GM12878 (cell line): ENCODE measurements at regions not wholly inside any gene's neighbourhood (a gene's known extent, or its start where the extent isn't known, plus 50 kb on each side); places are given as distances from the start of the nearest gene placed in this dataset.

Experiments
- ATAC-seq: fragments of 200-7000 bp; cut with Tn5 transposase; 3 replicates; pipeline ENCODE4 v1.9.1; 2020; ENCODE audit warnings: mild to moderate bottlenecking, moderate library complexity
- BruUV-seq: library from RNA; stranded (reverse); fragments of 400-500 nt; replicated peaks from 2 replicates; lab custom pipeline; 2021; lab: Mats Ljungman, UMichigan
- CTCF ChIA-PET: fragments of 300-600 bp; sonication (Branson Sonifier 250); formaldehyde crosslinking; extraction: SDS; loops from one replicate; lab custom pipeline; 2021; ENCODE audit warnings: inconsistent platforms; lab: Yijun Ruan, JAX
- POLR2A ChIA-PET: fragments of 350-600 bp; formaldehyde crosslinking; extraction: SDS; loops from one replicate; lab custom pipeline; 2021; ENCODE audit warnings: inconsistent platforms; lab: Charles Lee
- RAD21 ChIA-PET: fragments of 300-600 bp; sonication (Branson Sonifier 250); formaldehyde crosslinking; loops from one replicate; lab custom pipeline; 2023; ENCODE audit warnings: antibody characterized with exemption; ENCODE audit not compliant: unreplicated experiment; lab: Charles Lee
- SMC1A ChIA-PET: fragments of 300-600 bp; sonication (Branson Sonifier 250); formaldehyde crosslinking; loops from one replicate; lab custom pipeline; 2023; ENCODE audit not compliant: unreplicated experiment, uncharacterized antibody; lab: Charles Lee
- DNase-seq: peaks from one replicate; pipeline ENCODE4 v3.0.0-alpha.2; 2011; ENCODE audit warnings: low read depth, low spot score
- FAIRE-seq: peaks from 3 replicates; lab custom pipeline; 2011; peaks lifted over from hg19 to GRCh38; lab: Jason Lieb, UNC
- H2AFZ ChIP-seq: 2 replicates; pipeline ENCODE4 v1.6.0; 2011; ENCODE audit warnings: low read depth, low read length, control low read depth; ENCODE audit not compliant: control insufficient read depth
- H3K27ac ChIP-seq: 2 replicates; pipeline ENCODE4 v1.5.1; 2011; ENCODE audit warnings: control low read depth; ENCODE audit not compliant: control insufficient read depth, insufficient read depth
- H3K27me3 ChIP-seq, 2 experiments: replicated peaks in 1 of 2; 2 replicates each; pipeline versions ENCODE4 v1.6.0 to v1.6.1; 2011; ENCODE audit warnings: low read length in 1 of 2; ENCODE audit not compliant: control insufficient read depth in 2 of 2, insufficient read depth in 2 of 2
- H3K36me3 ChIP-seq, 2 experiments: 2 replicates each; pipeline ENCODE4 v1.5.1; 2011; ENCODE audit warnings: low read length in 1 of 2; ENCODE audit not compliant: control insufficient read depth in 2 of 2, insufficient read depth in 2 of 2
- H3K4me1 ChIP-seq: 2 replicates; pipeline ENCODE4 v1.6.1; 2011; ENCODE audit warnings: mild to moderate bottlenecking, low read length, moderate library complexity, mixed read lengths; ENCODE audit not compliant: control insufficient read depth, insufficient read depth
- H3K4me2 ChIP-seq: 2 replicates; pipeline ENCODE4 v1.6.0; 2011; ENCODE audit warnings: control low read depth; ENCODE audit not compliant: control insufficient read depth, insufficient read depth
- H3K4me3 ChIP-seq: fragments of 200-600 bp; sonication (generic); 2 replicates; pipeline ENCODE4 v1.5.1; 2016
- H3K79me2 ChIP-seq: 2 replicates; pipeline ENCODE4 v1.6.0; 2011; ENCODE audit warnings: low read length; ENCODE audit not compliant: control insufficient read depth, insufficient read depth
- H3K9ac ChIP-seq: 2 replicates; pipeline ENCODE4 v1.8.0; 2011; ENCODE audit warnings: low read length, control low read depth, mixed read lengths; ENCODE audit not compliant: control insufficient read depth, insufficient read depth
- H3K9me3 ChIP-seq: replicated peaks from 3 replicates; pipeline ENCODE4 v1.5.1; 2011; ENCODE audit warnings: mild to moderate bottlenecking, low read length; ENCODE audit not compliant: control insufficient read depth, insufficient read depth
- H4K20me1 ChIP-seq: 2 replicates; pipeline ENCODE4 v1.6.0; 2011; ENCODE audit not compliant: control insufficient read depth, insufficient read depth
- ASH2L ChIP-seq: fragments of 300-600, 200-600 bp; sonication (generic); IDR thresholded peaks from 2 replicates; pipeline ENCODE4 v1.6.1; 2017; ENCODE audit warnings: low read depth, mild to moderate bottlenecking, borderline replicate concordance
- DPF2 ChIP-seq: fragments of 450-650 bp; IDR thresholded peaks from 2 replicates; pipeline ENCODE4 v1.6.1; 2017; ENCODE audit warnings: mild to moderate bottlenecking
- EED ChIP-seq: sonication (generic); IDR thresholded peaks from 2 replicates; pipeline ENCODE4 v1.6.1; 2016; ENCODE audit warnings: antibody characterized with exemption, low read depth
- EGR1 ChIP-seq, 2 experiments: IDR thresholded peaks; 1 replicate in 1 of 2; 2 replicates in 1 of 2; pipeline ENCODE4 v1.6.1; 2011 to 2012; ENCODE audit warnings: low read depth in 2 of 2, low read length in 2 of 2, borderline replicate concordance in 1 of 2, mild to moderate bottlenecking in 1 of 2, moderate library complexity in 1 of 2
- EZH2 ChIP-seq: IDR thresholded peaks from 2 replicates; pipeline ENCODE4 v1.6.1; 2012; ENCODE audit warnings: low read depth, mild to moderate bottlenecking, control low read depth, inconsistent platforms, low read length, borderline replicate concordance; ENCODE audit not compliant: control insufficient read depth
- FOS ChIP-seq: IDR thresholded peaks from 3 replicates; pipeline ENCODE4 v1.6.1; 2011; ENCODE audit warnings: borderline replicate concordance; ENCODE audit not compliant: insufficient read length; ENCODE audit errors: extremely low read depth
- LARP7 ChIP-seq: fragments of 450-650 bp; IDR thresholded peaks from 2 replicates; pipeline ENCODE4 v1.6.1; 2017; ENCODE audit warnings: mild to moderate bottlenecking
- MEF2B ChIP-seq: fragments of 450-650 bp; IDR thresholded peaks from 2 replicates; pipeline ENCODE4 v1.6.1; 2018; ENCODE audit warnings: mild to moderate bottlenecking, moderate library complexity; ENCODE audit not compliant: partially characterized antibody, poor library complexity, severe bottlenecking
- MTA3 ChIP-seq: IDR thresholded peaks from 2 replicates; pipeline ENCODE4 v1.6.1; 2012; ENCODE audit warnings: low read length, inconsistent platforms, borderline replicate concordance
- RAD21 ChIP-seq: IDR thresholded peaks from 2 replicates; pipeline ENCODE4 v1.6.1; 2011; ENCODE audit warnings: mild to moderate bottlenecking, low read depth, low read length, moderate library complexity; ENCODE audit not compliant: insufficient read depth
- SMARCA5 ChIP-seq: fragments of 450-650 bp; IDR thresholded peaks from 2 replicates; pipeline ENCODE4 v1.6.1; 2017; ENCODE audit warnings: mild to moderate bottlenecking
- TBL1XR1 ChIP-seq: IDR thresholded peaks from 2 replicates; pipeline ENCODE4 v1.6.1; 2012; ENCODE audit warnings: low read depth, low read length, improper control_type of control experiment
- TCF3 ChIP-seq: IDR thresholded peaks from 2 replicates; pipeline ENCODE4 v1.6.1; 2012; ENCODE audit warnings: low read depth, mild to moderate bottlenecking, low read length, borderline replicate concordance; ENCODE audit not compliant: insufficient read depth
- ZNF274 ChIP-seq: IDR thresholded peaks from one replicate; pipeline ENCODE4 v1.8.0; 2011; ENCODE audit not compliant: insufficient read length, insufficient read depth
- ZNF384 ChIP-seq: IDR thresholded peaks from 2 replicates; pipeline ENCODE4 v1.6.1; 2012; ENCODE audit warnings: low read depth, mild to moderate bottlenecking, low read length, improper control_type of control experiment, borderline replicate concordance
- WGBS: methylation state at CpG from one replicate; pipeline ENCODE4 v1.1.6; 2016; ENCODE audit warnings: low lambda C conversion rate; ENCODE audit not compliant: insufficient replicate concordance, insufficient coverage; ENCODE audit errors: missing lambda C conversion rate; 5-methylcytosine and 5-hydroxymethylcytosine counted together
- in situ Hi-C: fragments of 300-500 bp; cut with MboI; formaldehyde crosslinking; loops from 9 replicates; pipeline ENCODE4 v1.14.3; 2018; ENCODE audit warnings: mixed read lengths
- intact Hi-C: fragments of 100-400 bp; cut with micrococcal nuclease; formaldehyde crosslinking; loops from one replicate; pipeline ENCODE4 v1.14.2; 2022; ENCODE audit not compliant: unreplicated experiment
- TF ChIP-seq, protein P1 (sequence below), 3 experiments: IDR thresholded peaks in 2 of 3; conservative IDR thresholded peaks in 1 of 3; 2 replicates each; pipeline ENCODE4 v1.5.1; 2011; ENCODE audit warnings: low read depth in 3 of 3, low read length in 3 of 3, mild to moderate bottlenecking in 3 of 3, control low read depth in 2 of 3, moderate library complexity in 2 of 3, inconsistent platforms in 1 of 3, mixed read lengths in 1 of 3; ENCODE audit not compliant: control insufficient read depth in 2 of 3, insufficient read depth in 1 of 3; ENCODE audit errors: extremely low read depth in 1 of 3
- TF ChIP-seq, protein P2 (sequence below): IDR thresholded peaks from 2 replicates; pipeline ENCODE4 v1.6.1; 2012; ENCODE audit warnings: low read length, inconsistent platforms
- TF ChIP-seq, protein P3 (sequence below): fragments of 450-650 bp; formaldehyde crosslinking; IDR thresholded peaks from 2 replicates; pipeline ENCODE4 v1.4.0; 2022; ENCODE audit warnings: mild to moderate bottlenecking, moderate library complexity
- TF ChIP-seq, protein P4 (sequence below): IDR thresholded peaks from 2 replicates; pipeline ENCODE4 v1.6.1; 2011; ENCODE audit warnings: borderline replicate concordance, low read depth, mild to moderate bottlenecking, moderate library complexity, mixed read lengths, low read length; ENCODE audit not compliant: insufficient read depth; ENCODE audit errors: extremely low read length

DNA sequence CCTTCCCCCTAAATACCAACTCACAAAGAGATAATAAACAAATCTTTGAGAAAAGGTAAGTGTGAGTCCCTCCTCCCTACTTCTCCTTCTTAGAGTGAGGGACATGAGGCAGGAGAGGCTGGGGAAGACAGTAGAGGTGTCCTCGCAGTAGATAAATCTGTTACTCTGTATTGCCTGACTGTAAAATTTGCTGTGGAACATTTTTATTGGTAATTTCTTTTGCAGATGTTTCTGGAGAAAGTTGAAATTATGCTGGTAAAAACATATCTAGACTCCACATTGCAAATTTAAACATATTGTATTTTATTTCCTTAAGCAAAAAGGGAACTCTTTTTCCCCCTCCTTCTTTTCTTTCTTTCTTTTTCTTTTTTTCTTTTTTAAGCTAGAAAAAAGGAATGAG, 58.5 kb downstream of the PLCE1 start:
- CTCF ChIA-PET = no interaction called here
- FAIRE-seq (no peak), ATAC-seq (no peak), DNase-seq (no peak)
- Histone ChIP-seq H3K27me3 (no peaks in the 10 kb centered on the region), H2AFZ (no peak overlapping the region), H3K9ac (no peak overlapping the region), H3K27ac (no peak overlapping the region), H3K4me1 (no peaks in the 10 kb centered on the region), H3K36me3 (no peaks in the 10 kb centered on the region), H4K20me1 (no peaks in the 10 kb centered on the region), H3K79me2 (no peaks in the 10 kb centered on the region), H3K4me2 (no peak overlapping the region), H3K9me3 (no peaks in the 10 kb centered on the region), H3K4me3 (no peak overlapping the region)
- POLR2A ChIA-PET = no interaction called here
- intact Hi-C loops (no loop called here), in situ Hi-C loops (no loop called here)
- RAD21 ChIA-PET = no interaction called here
- WGBS = 83% methylated on average over 1 of the region's 1 CpG
- SMC1A ChIA-PET = no interaction called here
- no TSS peak for BruUV-seq
- TF ChIP-seq, protein P1, sequence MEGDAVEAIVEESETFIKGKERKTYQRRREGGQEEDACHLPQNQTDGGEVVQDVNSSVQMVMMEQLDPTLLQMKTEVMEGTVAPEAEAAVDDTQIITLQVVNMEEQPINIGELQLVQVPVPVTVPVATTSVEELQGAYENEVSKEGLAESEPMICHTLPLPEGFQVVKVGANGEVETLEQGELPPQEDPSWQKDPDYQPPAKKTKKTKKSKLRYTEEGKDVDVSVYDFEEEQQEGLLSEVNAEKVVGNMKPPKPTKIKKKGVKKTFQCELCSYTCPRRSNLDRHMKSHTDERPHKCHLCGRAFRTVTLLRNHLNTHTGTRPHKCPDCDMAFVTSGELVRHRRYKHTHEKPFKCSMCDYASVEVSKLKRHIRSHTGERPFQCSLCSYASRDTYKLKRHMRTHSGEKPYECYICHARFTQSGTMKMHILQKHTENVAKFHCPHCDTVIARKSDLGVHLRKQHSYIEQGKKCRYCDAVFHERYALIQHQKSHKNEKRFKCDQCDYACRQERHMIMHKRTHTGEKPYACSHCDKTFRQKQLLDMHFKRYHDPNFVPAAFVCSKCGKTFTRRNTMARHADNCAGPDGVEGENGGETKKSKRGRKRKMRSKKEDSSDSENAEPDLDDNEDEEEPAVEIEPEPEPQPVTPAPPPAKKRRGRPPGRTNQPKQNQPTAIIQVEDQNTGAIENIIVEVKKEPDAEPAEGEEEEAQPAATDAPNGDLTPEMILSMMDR (IDR thresholded peaks at IDR 0.05 in 2 of 3, conservative IDR thresholded peaks at IDR 0.05 in 1 of 3; ENCODE audit: control insufficient read depth in 2 of 3, extremely low read depth in 1 of 3, insufficient read depth in 1 of 3, low read depth in 3 of 3, low read length in 3 of 3) = no peak
- TF ChIP-seq EGR1 (IDR thresholded peaks at IDR 0.05; ENCODE audit: borderline replicate concordance in 1 of 2, low read depth in 2 of 2, low read length in 2 of 2) = no peak
- no peak for TF ChIP-seq EZH2
- no peak for TF ChIP-seq LARP7
- TF ChIP-seq FOS = no peak
- no peak for TF ChIP-seq DPF2
- TF ChIP-seq ASH2L = no peak
- TF ChIP-seq, protein P2, sequence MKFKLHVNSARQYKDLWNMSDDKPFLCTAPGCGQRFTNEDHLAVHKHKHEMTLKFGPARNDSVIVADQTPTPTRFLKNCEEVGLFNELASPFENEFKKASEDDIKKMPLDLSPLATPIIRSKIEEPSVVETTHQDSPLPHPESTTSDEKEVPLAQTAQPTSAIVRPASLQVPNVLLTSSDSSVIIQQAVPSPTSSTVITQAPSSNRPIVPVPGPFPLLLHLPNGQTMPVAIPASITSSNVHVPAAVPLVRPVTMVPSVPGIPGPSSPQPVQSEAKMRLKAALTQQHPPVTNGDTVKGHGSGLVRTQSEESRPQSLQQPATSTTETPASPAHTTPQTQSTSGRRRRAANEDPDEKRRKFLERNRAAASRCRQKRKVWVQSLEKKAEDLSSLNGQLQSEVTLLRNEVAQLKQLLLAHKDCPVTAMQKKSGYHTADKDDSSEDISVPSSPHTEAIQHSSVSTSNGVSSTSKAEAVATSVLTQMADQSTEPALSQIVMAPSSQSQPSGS = no peak
- no peak for TF ChIP-seq MEF2B
- TF ChIP-seq TBL1XR1 = no peak
- no peak for TF ChIP-seq EED
- no peak for TF ChIP-seq TCF3
- TF ChIP-seq MTA3 = no peak
- TF ChIP-seq RAD21 = no peak
- TF ChIP-seq, protein P3, sequence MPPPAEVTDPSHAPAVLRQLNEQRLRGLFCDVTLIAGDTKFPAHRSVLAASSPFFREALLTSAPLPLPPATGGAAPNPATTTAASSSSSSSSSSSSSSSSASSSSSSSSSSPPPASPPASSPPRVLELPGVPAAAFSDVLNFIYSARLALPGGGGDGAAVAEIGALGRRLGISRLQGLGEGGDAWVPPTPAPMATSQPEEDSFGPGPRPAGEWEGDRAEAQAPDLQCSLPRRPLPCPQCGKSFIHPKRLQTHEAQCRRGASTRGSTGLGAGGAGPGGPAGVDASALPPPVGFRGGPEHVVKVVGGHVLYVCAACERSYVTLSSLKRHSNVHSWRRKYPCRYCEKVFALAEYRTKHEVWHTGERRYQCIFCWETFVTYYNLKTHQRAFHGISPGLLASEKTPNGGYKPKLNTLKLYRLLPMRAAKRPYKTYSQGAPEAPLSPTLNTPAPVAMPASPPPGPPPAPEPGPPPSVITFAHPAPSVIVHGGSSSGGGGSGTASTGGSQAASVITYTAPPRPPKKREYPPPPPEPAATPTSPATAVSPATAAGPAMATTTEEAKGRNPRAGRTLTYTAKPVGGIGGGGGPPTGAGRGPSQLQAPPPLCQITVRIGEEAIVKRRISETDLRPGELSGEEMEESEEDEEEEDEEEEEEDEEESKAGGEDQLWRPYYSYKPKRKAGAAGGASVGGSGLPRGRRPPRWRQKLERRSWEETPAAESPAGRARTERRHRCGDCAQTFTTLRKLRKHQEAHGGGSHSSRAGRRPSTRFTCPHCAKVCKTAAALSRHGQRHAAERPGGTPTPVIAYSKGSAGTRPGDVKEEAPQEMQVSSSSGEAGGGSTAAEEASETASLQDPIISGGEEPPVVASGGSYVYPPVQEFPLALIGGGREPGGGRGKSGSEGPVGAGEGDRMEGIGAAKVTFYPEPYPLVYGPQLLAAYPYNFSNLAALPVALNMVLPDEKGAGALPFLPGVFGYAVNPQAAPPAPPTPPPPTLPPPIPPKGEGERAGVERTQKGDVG (CRISPR knock-in tag) = no peak
- TF ChIP-seq, protein P4, sequence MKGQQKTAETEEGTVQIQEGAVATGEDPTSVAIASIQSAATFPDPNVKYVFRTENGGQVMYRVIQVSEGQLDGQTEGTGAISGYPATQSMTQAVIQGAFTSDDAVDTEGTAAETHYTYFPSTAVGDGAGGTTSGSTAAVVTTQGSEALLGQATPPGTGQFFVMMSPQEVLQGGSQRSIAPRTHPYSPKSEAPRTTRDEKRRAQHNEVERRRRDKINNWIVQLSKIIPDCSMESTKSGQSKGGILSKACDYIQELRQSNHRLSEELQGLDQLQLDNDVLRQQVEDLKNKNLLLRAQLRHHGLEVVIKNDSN = no peak
- no peak for TF ChIP-seq ZNF384
- no peak for TF ChIP-seq SMARCA5
- TF ChIP-seq ZNF274 = no peak
